Bronchial epithelial cell (primary cell): ENCODE measurements at regions not wholly inside any gene's neighbourhood (a gene's known extent, or its start where the extent isn't known, plus 50 kb on each side); places are given as distances from the start of the nearest gene placed in this dataset.
A peak's percentile ranks its signal among the peaks of the same experiment; 100 is the strongest.

ENCODE experiments used
- DNase-seq: peaks from one replicate; pipeline ENCODE4 v3.0.0-alpha.2; 2010; ENCODE audit warnings: low read depth
- FAIRE-seq: peaks from 2 replicates; lab custom pipeline; 2011; peaks lifted over from hg19 to GRCh38; lab: Jason Lieb, UNC
- H3K27me3 ChIP-seq: 2 replicates; pipeline ENCODE4 v1.5.1; 2011; ENCODE audit warnings: low read length; ENCODE audit not compliant: control insufficient read depth, insufficient read depth
- H3K36me3 ChIP-seq: 2 replicates; pipeline ENCODE4 v1.5.1; 2011; ENCODE audit warnings: low read length; ENCODE audit not compliant: control insufficient read depth, insufficient read depth
- H3K4me3 ChIP-seq: 2 replicates; pipeline ENCODE4 v1.5.1; 2011; ENCODE audit warnings: mild to moderate bottlenecking, low read depth, low read length, control low read depth
- TF ChIP-seq, protein P1 (sequence below): IDR thresholded peaks from 2 replicates; pipeline ENCODE4 v1.5.1; 2011; ENCODE audit warnings: mild to moderate bottlenecking, moderate library complexity, low read length, control low read depth, inconsistent platforms; ENCODE audit not compliant: insufficient read depth, severe bottlenecking

GRCh38 chr4:20137176-20137575, 114.5 kb upstream of the SLIT2 start:
- no peaks in the 10 kb centered on the region for H3K27me3 ChIP-seq
- DNase-seq (no peak), FAIRE-seq (no peak)
- TF ChIP-seq, protein P1, sequence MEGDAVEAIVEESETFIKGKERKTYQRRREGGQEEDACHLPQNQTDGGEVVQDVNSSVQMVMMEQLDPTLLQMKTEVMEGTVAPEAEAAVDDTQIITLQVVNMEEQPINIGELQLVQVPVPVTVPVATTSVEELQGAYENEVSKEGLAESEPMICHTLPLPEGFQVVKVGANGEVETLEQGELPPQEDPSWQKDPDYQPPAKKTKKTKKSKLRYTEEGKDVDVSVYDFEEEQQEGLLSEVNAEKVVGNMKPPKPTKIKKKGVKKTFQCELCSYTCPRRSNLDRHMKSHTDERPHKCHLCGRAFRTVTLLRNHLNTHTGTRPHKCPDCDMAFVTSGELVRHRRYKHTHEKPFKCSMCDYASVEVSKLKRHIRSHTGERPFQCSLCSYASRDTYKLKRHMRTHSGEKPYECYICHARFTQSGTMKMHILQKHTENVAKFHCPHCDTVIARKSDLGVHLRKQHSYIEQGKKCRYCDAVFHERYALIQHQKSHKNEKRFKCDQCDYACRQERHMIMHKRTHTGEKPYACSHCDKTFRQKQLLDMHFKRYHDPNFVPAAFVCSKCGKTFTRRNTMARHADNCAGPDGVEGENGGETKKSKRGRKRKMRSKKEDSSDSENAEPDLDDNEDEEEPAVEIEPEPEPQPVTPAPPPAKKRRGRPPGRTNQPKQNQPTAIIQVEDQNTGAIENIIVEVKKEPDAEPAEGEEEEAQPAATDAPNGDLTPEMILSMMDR: no peak
- H3K36me3 ChIP-seq: no peaks in the 10 kb centered on the region
- no peak overlapping the region for H3K4me3 ChIP-seq

GRCh38 chr4:20127626-20128025, 124.1 kb upstream of the SLIT2 start:
- Histone ChIP-seq H3K4me3 (no peak overlapping the region), H3K36me3 (no peaks in the 10 kb centered on the region), H3K27me3 (no peaks in the 10 kb centered on the region)
- DNase-seq (no peak), FAIRE-seq (no peak)
- TF ChIP-seq, protein P1: no peak

DNA sequence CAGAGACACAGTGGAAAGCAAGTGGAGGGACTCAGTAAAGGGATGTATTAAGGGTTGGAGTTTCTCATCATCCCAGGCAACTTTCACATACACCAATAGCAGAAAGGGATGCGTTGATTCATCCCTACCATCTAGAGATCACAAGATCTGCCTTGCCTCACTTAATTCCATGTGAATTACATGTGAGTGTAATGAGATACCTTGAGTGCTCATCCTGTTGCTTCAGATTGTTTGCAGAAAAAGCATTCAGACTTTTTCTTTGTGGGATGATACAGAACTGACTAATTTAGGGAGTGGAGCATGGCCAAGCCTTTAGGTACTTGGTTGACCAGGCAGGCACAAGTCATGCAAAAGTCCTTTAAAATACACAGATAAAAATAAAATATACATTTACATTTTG, 124.8 kb upstream of the SLIT2 start:
- Histone ChIP-seq H3K4me3 (no peak overlapping the region), H3K36me3 (no peaks in the 10 kb centered on the region), H3K27me3 (no peaks in the 10 kb centered on the region)
- FAIRE-seq (peak; percentile 60), DNase-seq (peak; percentile 94)
- TF ChIP-seq, protein P1: no peak

GRCh38 chr4:20124317-20125026, 127.2 kb upstream of the SLIT2 start:
- Histone ChIP-seq H3K4me3 (no peak overlapping the region), H3K36me3 (no peaks in the 10 kb centered on the region), H3K27me3 (no peaks in the 10 kb centered on the region)
- FAIRE-seq: no peak
- TF ChIP-seq, protein P1: no peak
- no peak for DNase-seq

DNA sequence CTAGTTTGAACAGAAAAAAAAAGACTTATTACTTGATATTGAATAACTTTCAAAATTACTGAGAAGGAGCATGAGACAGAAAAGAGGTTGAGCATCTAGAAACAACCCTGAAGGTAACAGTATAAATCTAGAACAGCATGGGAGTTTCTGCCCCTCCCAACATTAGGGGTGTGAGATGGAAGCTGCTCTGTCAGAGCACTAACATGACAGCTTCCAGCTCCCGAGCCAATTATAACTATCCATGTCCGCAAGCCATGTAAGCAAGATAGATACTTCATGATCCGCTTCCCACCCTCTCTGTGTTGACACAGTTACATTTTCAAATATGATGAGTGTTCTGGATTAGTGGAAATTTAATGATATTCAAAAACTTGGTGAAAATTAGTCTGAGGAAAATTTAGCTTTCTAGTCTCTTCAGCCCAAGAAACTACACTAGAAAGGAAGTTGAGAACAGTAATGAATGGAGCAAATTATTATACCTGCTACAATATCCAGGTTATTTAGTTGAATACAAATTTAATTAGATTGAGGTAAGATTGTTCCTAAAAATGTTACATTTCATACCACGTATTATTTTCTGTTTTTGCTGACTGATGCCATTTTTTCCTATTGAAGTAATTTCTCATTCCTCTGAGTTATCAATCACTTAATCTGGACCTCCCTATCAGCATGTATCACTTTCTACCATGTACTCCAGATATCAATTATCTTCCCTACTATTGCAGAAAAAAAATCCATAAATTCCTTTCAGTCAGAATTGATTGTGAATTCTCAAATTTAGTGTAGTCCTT, 129.3 kb upstream of the SLIT2 start:
- H3K36me3 ChIP-seq: no peaks in the 10 kb centered on the region
- no peak for FAIRE-seq

More for the DNA sequence above, 129.3 kb upstream of the SLIT2 start:
- TF ChIP-seq, protein P1: no peak
- no peak overlapping the region for H3K4me3 ChIP-seq
- no peak for DNase-seq
- H3K27me3 ChIP-seq: no peaks in the 10 kb centered on the region
